Medulla oblongata (tissue), 1 donor: ENCODE measurements at regions not wholly inside any gene's neighbourhood (a gene's known extent, or its start where the extent isn't known, plus 50 kb on each side); places are given as distances from the start of the nearest gene placed in this dataset.
"Not testable (repeated sequence)": the region's sequence is repeated elsewhere in the genome, so short reads cannot be mapped to it uniquely, and the experiment has no call there.

Experiments used
- DNase-seq: peaks from one replicate; pipeline ENCODE4 v3.0.0-alpha.2; 2015; ENCODE audit errors: extremely low spot score

GRCh38 chr5:20832204-20833080 is 844.4 kb upstream of the CDH18 start:
- peak; percentile 7 for DNase-seq

DNA sequence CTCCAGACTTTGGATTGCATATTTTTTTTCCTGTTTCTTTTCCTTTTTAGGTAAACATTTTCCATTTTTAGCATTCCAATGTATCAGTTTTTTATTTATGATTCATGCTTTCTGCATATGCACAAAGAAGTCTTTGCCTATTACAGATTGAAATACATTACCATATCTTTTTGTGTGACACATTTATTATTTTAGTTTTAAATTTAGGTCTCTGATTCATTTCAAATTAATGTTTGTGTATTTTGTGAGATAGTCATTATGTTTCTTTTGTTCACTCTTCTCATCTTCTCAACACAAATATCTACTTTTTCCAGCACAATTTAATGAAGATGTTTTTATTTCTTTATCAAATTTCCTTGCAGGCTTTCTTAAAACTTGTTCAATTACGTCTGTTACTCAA is 838.0 kb upstream of the CDH18 start:
- DNase-seq = not testable (repeated sequence)

DNA sequence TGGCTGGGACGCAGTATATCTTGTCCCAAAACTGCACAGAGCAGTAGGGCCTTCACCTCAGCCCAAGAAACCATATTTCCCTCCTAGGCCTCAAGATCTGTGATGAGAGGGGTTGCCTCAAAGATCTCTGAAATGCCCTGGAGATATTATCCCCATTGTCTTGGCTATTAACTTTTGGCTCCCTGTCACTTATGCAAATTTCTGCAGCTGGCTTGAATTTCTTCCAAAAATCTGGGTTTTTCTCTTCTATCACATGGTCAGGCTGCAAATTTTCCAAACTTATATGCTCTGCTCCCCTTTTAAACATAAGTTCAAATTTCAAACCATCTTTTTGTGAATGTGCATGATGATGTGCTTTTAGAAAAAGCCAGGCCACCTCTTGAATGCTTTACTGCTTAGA is 809.2 kb upstream of the CDH18 start:
- DNase-seq = not testable (repeated sequence)

- not testable (repeated sequence) for DNase-seq
Measured at GRCh38 chr5:20784755-20785154, 796.8 kb upstream of the CDH18 start.

DNA sequence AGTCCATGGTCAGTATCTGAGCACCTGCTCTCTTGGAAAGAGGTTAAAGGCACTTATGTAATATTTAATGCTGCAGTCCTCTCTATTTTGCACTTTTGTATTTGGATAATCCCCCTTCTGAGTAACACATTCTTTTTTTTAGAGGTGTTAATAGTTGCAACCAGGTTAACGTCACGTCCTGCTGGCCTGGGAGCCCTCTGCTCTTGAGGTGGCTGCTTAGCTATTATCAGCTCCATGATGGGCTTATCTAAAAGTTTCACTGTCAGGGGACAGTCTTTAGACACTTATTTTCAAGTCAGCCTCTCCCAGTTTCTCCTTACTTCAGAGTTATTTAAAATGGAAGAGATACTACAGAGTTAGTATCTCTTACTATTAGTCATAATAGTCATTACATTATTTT is 795.5 kb upstream of the CDH18 start:
- DNase-seq = not testable (repeated sequence)

GRCh38 chr5:20771338-20771737 is 783.3 kb upstream of the CDH18 start:
- DNase-seq = not testable (repeated sequence)

DNA sequence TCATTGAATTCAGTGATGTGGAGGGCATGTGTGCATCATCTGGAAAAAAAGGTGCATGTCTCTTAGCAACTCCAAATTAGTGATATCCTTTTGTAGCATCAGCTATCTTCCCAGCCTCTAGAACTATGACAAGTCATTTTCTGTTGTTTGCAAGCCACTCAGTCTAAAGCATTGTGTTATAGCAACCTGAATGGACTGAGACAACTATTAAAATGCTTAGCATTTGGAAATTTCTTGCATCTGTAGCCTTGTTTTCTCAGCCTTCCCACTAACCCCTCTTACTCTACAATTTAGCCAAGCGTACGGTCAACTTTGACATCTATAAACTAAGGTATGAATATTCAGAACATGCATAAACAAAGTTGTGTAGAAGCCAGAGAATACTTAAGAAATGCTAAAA is 777.1 kb upstream of the CDH18 start:
- not testable (repeated sequence) for DNase-seq

GRCh38 chr5:20759459-20759858 is 771.5 kb upstream of the CDH18 start:
- DNase-seq = not testable (repeated sequence)

GRCh38 chr5:20752179-20752578 is 764.2 kb upstream of the CDH18 start:
- not testable (repeated sequence) for DNase-seq

DNA sequence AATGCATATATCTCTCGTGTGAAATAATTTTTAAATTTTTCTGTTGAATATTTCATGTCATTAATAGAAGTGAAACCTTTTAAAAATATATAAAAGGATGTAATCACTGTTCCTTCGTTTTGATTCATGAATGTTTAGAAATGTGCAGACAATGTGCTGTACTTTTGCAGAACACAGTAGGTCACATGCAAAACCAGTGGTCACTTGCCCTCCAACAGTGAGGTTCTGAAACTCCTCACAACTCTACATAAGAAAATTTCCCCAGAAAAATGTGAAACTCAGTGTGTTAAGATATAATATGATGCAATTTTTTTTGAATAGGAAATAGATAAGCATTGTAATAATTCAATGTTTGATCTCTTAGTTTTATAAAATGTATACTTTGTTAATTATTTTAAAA is 747.7 kb upstream of the CDH18 start:
- DNase-seq = not testable (repeated sequence)

- not testable (repeated sequence) for DNase-seq
Measured at GRCh38 chr5:20732223-20732622, 744.2 kb upstream of the CDH18 start.

GRCh38 chr5:20721286-20721685 is 733.3 kb upstream of the CDH18 start:
- DNase-seq = not testable (repeated sequence)

- DNase-seq = not testable (repeated sequence)
Measured at GRCh38 chr5:20711520-20712155, 723.6 kb upstream of the CDH18 start.

GRCh38 chr5:20707634-20708033 is 719.6 kb upstream of the CDH18 start:
- not testable (repeated sequence) for DNase-seq

DNA sequence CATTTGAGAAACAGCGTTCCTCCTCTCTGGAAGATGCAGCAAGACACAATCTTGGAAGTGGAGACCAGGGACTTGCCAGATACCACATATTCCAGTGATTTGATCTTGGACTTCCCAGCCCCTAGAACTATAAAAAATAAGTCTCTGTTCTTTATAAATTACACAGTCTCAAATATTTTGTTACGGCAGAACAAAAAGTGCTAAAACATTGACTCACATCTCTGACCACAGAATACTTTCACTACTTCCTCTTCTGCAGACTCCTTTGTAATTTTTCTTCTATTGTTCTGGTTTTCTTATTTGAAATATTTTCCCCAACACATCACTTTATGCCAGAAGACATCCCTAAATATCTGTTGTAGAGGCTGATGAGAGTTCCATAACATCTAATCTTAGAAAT is 706.1 kb upstream of the CDH18 start:
- DNase-seq = no peak

GRCh38 chr5:20692913-20693312 is 704.9 kb upstream of the CDH18 start:
- no peak for DNase-seq

GRCh38 chr5:20683241-20683940 is 695.4 kb upstream of the CDH18 start:
- DNase-seq = no peak

GRCh38 chr5:20680718-20681302 is 692.8 kb upstream of the CDH18 start:
- DNase-seq = no peak

DNA sequence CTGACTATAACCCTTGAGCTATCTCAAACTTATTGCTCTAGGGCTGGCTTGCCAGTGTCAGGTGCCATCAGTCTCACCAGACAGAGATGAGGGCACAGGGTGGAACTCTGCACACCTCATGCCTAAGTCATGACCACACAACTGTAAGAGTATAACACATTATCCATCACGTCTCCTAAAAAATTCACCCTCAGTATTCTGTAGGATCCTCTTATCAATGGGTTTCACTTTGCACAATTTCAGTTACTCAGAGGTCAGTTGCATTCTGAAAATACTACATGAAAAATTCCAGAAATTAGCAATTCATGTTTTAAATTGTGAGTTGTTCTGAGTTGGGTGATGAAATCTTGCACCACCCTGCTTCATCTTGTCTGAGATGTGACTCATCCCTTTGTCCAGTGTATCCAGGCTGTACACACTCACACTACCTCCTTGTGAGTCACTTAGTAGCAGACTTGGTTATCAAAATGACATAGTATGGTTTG is 690.9 kb upstream of the CDH18 start:
- no peak for DNase-seq

GRCh38 chr5:20678386-20678785 is 690.4 kb upstream of the CDH18 start:
- no peak for DNase-seq

DNA sequence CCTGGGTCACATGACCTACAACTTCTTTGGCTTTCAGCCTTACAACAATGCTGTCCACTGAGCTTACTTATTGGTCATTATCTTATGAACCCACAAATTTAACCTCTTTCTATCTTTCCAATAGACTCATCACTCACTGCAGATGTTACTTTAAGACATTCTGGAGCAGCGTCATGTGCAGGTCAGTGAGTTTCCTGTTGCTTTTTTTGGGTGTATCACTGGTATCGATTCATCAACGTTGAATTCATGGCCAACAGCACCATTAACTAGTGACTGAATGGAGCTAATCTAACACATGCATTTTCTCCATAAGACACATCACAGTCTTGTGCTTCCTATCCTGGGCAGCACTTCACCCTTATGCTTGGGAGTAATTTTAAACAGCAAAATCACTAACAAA is 672.6 kb upstream of the CDH18 start:
- DNase-seq = no peak

DNA sequence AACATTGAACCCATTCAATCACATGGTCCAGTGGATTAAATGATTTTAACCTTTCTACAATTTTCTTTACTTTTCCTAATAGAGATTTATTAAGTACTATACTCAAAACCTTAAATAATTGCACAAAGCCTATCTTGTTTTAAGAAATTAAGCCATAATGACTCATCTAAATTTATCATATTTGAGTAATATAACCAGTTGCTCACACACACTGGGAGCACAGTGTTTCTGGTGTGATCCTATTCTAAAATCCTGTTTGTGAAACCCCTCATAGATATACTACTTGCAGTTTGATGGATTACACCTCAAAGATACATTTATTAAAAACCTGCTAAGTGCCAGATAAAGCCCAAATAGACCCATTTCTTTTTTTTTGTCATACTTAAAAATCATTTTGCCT is 668.3 kb upstream of the CDH18 start:
- no peak for DNase-seq
